Common myeloid progenitor, CD34-positive (primary cell): ENCODE measurements at regions not wholly inside any gene's neighbourhood (a gene's known extent, or its start where the extent isn't known, plus 50 kb on each side); places are given as distances from the start of the nearest gene placed in this dataset.

Experiments
- CTCF ChIA-PET: fragments of 350-600 bp; sonication (Branson Sonifier 250); formaldehyde crosslinking; loops from one replicate; lab custom pipeline; 2021; ENCODE audit warnings: antibody characterized with exemption; lab: Charles Lee
- POLR2A ChIA-PET: fragments of 350-600 bp; sonication (Branson Sonifier 250); formaldehyde crosslinking; loops from one replicate; lab custom pipeline; 2021; ENCODE audit warnings: antibody characterized with exemption; lab: Charles Lee
- DNase-seq, 3 donors: peaks; one replicate each; pipeline versions ENCODE4 v3.0.0 to v3.0.0-alpha.2; 2013
- H3K27ac ChIP-seq, 2 experiments: 1 replicate in 1 of 2; 2 replicates in 1 of 2; pipeline ENCODE4 v1.7.0; 2013; ENCODE audit warnings: inconsistent platforms in 2 of 2, low read length in 2 of 2, mild to moderate bottlenecking in 2 of 2, low read depth in 1 of 2, moderate library complexity in 1 of 2; ENCODE audit not compliant: severe bottlenecking in 2 of 2, insufficient read depth in 1 of 2, poor library complexity in 1 of 2
- H3K27me3 ChIP-seq, 5 experiments: replicated peaks in 2 of 5; 1 replicate in 3 of 5; 2 replicates in 2 of 5; pipeline versions ENCODE4 v1.6.1 to v1.7.0; 2013; ENCODE audit warnings: low read length in 4 of 5, mild to moderate bottlenecking in 2 of 5, moderate library complexity in 2 of 5, inconsistent platforms in 1 of 5; ENCODE audit not compliant: insufficient read depth in 5 of 5, control insufficient read depth in 4 of 5
- H3K36me3 ChIP-seq, 4 experiments: 1 replicate in 2 of 4; 2 replicates in 2 of 4; pipeline versions ENCODE4 v1.6.1 to v1.7.0; 2013; ENCODE audit warnings: low read length in 3 of 4, control low read depth in 1 of 4, mild to moderate bottlenecking in 1 of 4; ENCODE audit not compliant: control insufficient read depth in 4 of 4, insufficient read depth in 4 of 4
- H3K4me1 ChIP-seq, 4 experiments: 1 replicate in 3 of 4; 2 replicates in 1 of 4; pipeline versions ENCODE4 v1.6.1 to v1.7.1; 2013; ENCODE audit warnings: low read length in 3 of 4, mild to moderate bottlenecking in 3 of 4, control low read depth in 1 of 4, inconsistent platforms in 1 of 4, moderate library complexity in 1 of 4; ENCODE audit not compliant: control insufficient read depth in 4 of 4, insufficient read depth in 4 of 4; ENCODE audit errors: control extremely low read depth in 1 of 4
- H3K4me3 ChIP-seq, 7 experiments: 1 replicate in 4 of 7; 2 replicates in 3 of 7; pipeline versions ENCODE4 v1.5.1 to v1.7.0; 2013; ENCODE audit warnings: mild to moderate bottlenecking in 7 of 7, low read length in 6 of 7, moderate library complexity in 6 of 7, inconsistent platforms in 2 of 7, low read depth in 2 of 7, control low read depth in 1 of 7; ENCODE audit not compliant: insufficient read depth in 4 of 7, control insufficient read depth in 1 of 7; ENCODE audit errors: extremely low read depth in 1 of 7
- H3K9me3 ChIP-seq, 5 experiments: 1 replicate in 4 of 5; 2 replicates in 1 of 5; pipeline versions ENCODE4 v1.6.1 to v1.7.1; 2013; ENCODE audit warnings: low read length in 4 of 5, mild to moderate bottlenecking in 2 of 5, inconsistent platforms in 1 of 5, low read depth in 1 of 5, moderate library complexity in 1 of 5; ENCODE audit not compliant: control insufficient read depth in 4 of 5, insufficient read depth in 2 of 5; ENCODE audit errors: control extremely low read depth in 1 of 5
- WGBS: methylation state at CpG from one replicate; pipeline ENCODE4 v1.1.5; 2013; ENCODE audit not compliant: insufficient coverage; 5-methylcytosine and 5-hydroxymethylcytosine counted together

- Histone ChIP-seq H3K27me3 (no peaks in the 10 kb centered on the region), H3K27ac (no peak overlapping the region), H3K4me3 (no peak overlapping the region), H3K4me1 (peaks cover 0 to 19% (median 5%) of the 10 kb centered on the region in 4 experiments), H3K9me3 (no peaks in the 10 kb centered on the region), H3K36me3 (no peaks in the 10 kb centered on the region)
- POLR2A ChIA-PET: interaction anchor here (0.5 kb wide), 1 partner anchor 479 kb away, joined by 3 read pairs; no protein-coding TSS in a partner anchor
- no peak for DNase-seq
- WGBS: 97% methylated on average over 5 of the region's 5 CpGs
- CTCF ChIA-PET: no interaction called here
Observed at GRCh38 chr16:79662669-79663313, 62.3 kb upstream of the MAF start.

DNA sequence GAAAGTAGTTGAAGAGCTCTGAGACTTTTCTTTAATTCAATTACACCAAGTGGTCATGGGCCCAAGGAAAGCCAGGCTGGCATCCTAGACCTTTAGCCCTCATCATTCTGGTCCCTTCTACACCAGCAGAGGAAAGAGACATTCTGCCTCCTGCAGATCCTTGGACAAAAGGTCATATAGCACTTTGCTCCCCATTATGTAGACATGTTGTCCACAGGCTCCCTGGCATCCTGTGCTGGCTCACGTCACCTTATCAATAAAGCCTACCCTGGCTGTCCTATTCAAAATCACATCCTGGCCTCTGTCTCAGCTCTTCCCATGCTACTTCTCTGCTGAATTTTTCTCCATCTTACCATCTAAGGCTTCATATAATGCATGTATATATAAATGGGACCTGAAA lies 61.6 kb upstream of the MAF start:
- CTCF ChIA-PET: interaction anchor here (1.2 kb wide), 1 partner anchor 12 kb away, joined by 3 read pairs; no protein-coding TSS in a partner anchor
- WGBS: no CpG with 5 or more reads among the region's 1 CpG
- POLR2A ChIA-PET: no interaction called here

GRCh38 chr16:79661578-79661977 lies 61.0 kb upstream of the MAF start:
- H3K9me3 ChIP-seq: no peaks in the 10 kb centered on the region
- no peaks in the 10 kb centered on the region for H3K36me3 ChIP-seq
- peaks cover 0 to 19% (median 5%) of the 10 kb centered on the region in 4 experiments for H3K4me1 ChIP-seq
- CTCF ChIA-PET: interaction anchor here (1.2 kb wide), 1 partner anchor 11 kb away, joined by 3 read pairs; no protein-coding TSS in a partner anchor
- DNase-seq: no peak
- 95% methylated on average over 5 of the region's 5 CpGs for WGBS
- POLR2A ChIA-PET: no interaction called here
- H3K27ac ChIP-seq: no peak overlapping the region
- no peaks in the 10 kb centered on the region for H3K27me3 ChIP-seq
- H3K4me3 ChIP-seq: no peak overlapping the region

More for the DNA sequence above, 61.6 kb upstream of the MAF start:
- Histone ChIP-seq H3K36me3 (no peaks in the 10 kb centered on the region), H3K9me3 (no peaks in the 10 kb centered on the region), H3K27ac (no peak overlapping the region), H3K4me1 (peaks cover 0 to 19% (median 5%) of the 10 kb centered on the region in 4 experiments), H3K4me3 (no peak overlapping the region), H3K27me3 (no peaks in the 10 kb centered on the region)
- no peak for DNase-seq

DNA sequence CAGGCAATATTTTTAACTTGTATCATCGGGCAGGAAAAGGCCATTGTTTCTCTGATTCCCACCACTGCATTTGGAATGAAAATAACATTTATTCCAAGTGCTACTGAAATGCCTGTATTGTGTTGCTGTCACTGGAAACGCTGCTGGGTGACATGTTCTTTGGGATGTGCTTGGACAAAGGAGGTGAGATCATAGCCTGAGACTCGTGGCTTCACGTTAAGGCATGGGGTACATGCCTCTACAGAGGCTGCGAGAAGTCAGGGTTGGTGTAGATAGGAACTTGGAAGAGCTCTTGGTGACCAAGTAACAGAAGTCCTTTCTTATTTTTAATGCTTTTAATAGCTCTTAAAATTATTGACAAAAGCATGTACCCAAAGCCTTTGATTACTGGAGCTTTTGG lies 58.8 kb upstream of the MAF start:
- Histone ChIP-seq H3K4me1 (peaks cover 0 to 5% (median 3%) of the 10 kb centered on the region in 4 experiments), H3K27ac (no peak overlapping the region), H3K36me3 (no peaks in the 10 kb centered on the region), H3K9me3 (no peaks in the 10 kb centered on the region), H3K4me3 (no peak overlapping the region), H3K27me3 (no peaks in the 10 kb centered on the region)
- 93% methylated on average over 5 of the region's 5 CpGs for whole genome bisulfite sequencing
- DNase-seq: no peak
- CTCF ChIA-PET: no interaction called here
- POLR2A ChIA-PET: no interaction called here

- Histone ChIP-seq H3K9me3 (no peaks in the 10 kb centered on the region), H3K4me3 (no peak overlapping the region), H3K36me3 (no peaks in the 10 kb centered on the region), H3K27me3 (no peaks in the 10 kb centered on the region), H3K4me1 (peaks cover 0 to 5% (median 4%) of the 10 kb centered on the region in 4 experiments), H3K27ac (no peak overlapping the region)
- ChIA-PET POLR2A (no interaction called here), CTCF (no interaction called here)
- 97% methylated on average over 21 of the region's 22 CpGs for WGBS
- peak in 1 of 3 donors; percentile 13 for DNase-seq
Observed at GRCh38 chr16:79658301-79659033, 57.9 kb upstream of the MAF start.

DNA sequence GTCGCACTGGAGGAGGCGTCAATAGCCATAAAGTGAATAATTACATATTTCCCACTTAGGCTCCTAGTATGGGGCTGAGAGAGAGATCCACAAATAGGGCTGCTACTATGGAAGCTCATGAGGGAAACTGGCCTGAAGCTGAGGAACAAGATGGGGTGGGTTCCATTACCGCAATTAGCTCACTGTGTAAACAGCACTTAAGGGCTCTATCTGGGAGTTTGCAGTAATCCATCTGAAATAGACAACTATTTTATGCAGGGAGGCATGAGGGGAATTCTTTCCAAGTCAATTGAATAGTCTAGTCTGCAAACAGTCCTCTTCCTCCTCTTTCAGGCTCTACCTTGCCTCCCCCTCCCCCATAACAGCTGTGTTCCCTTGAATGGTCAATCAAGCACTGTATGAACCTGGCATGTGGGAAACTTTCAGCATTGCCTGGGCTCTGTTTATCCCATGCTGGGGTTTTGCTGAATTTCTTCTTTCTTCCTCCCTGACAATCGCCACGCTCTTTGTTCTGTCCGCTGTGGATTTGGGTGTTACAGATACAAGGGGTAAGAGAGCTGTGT lies 56.1 kb upstream of the MAF start:
- Histone ChIP-seq H3K4me3 (no peak overlapping the region), H3K9me3 (no peaks in the 10 kb centered on the region), H3K36me3 (no peaks in the 10 kb centered on the region), H3K27me3 (no peaks in the 10 kb centered on the region), H3K27ac (no peak overlapping the region), H3K4me1 (peaks cover 4 to 19% (median 13%) of the 10 kb centered on the region in 4 experiments)
- no peak for DNase-seq
- POLR2A ChIA-PET: no interaction called here
- 100% methylated on average over 1 of the region's 6 CpGs for WGBS
- CTCF ChIA-PET: interaction anchor here (1.2 to 1.8 kb wide), 2 partner anchors 14 to 24 kb away, joined by 3 to 4 read pairs; no protein-coding TSS in a partner anchor
